GM18858 (cell line): ENCODE measurements at regions not wholly inside any gene's neighbourhood (a gene's known extent, or its start where the extent isn't known, plus 50 kb on each side); places are given as distances from the start of the nearest gene placed in this dataset.
"Not testable (repeated sequence)": the region's sequence is repeated elsewhere in the genome, so short reads cannot be mapped to it uniquely, and the experiment has no call there.

Experiments used
- ATAC-seq: cut with Tn5 transposase; IDR thresholded peaks from one replicate; pipeline ENCODE4 v1.9.1; 2021; ENCODE audit not compliant: unreplicated experiment

DNA sequence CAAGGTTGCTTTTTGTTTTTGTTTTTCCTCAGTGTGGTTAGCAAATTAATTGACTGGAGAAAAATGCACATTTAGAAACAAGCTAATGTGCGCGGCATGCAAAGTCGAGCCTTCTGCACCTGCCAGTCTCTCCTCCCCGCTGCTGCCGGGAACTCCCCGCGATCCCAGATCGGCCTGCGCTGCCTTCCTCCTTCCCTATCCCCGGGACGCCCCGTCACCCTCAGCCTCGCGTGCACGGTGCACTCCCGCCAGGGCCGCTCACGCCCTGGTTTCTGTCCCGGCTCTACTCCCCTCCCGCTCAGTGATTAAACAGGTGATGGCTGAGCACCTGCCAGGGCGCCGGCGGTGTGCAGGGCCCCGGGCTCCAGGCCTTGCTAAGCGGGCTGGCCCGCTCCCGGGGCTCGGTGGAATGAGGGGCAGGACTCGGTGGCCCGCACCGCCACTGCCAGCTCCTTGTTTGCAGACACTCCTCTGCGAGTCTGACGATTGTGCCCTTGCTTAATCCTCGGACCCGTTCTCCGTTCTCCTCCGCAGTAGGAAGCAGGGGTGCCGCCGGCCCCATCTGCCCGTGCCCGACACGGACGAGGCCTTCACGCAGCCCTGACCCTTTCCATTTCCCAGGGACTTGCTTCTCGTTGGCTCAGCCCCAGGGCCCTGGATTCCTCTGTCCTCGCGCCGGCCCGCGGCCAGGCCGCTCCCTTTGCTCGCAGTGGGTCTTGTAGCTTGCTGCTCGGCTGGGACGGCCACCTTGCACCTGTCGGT lies 143.4 kb downstream of the TRIML1 start:
- no peak for ATAC-seq

GRCh38 chr4:188287169-188287894 lies 148.1 kb downstream of the TRIML1 start:
- ATAC-seq, result no peak

DNA sequence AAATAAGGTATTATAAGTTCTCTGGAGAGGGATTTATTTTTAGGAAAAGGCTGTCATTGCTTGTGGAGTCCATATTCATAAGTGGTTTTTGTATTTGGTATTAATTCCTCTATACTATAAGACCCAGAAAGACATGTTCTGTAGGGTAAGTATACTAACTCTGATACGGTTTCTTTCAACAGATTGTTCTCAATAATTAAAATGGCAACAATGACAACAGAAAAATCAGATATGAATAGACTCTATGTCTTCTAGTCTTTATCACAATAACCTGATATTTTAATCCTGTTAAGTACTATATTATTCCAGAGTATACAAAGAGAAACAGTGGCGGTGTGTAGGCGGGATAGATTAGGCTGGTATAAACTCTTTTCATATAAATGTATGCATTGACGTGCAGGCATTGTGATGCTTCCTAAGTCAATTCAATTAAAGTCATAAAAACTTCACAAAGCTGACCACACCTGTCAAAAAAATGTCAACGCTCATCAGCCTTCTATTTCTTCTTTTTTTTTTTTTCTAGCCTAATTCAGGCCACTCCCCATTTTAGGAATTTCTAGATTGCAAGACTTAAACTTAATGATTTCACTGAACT lies 150.4 kb downstream of the TRIML1 start:
- no peak for ATAC-seq

DNA sequence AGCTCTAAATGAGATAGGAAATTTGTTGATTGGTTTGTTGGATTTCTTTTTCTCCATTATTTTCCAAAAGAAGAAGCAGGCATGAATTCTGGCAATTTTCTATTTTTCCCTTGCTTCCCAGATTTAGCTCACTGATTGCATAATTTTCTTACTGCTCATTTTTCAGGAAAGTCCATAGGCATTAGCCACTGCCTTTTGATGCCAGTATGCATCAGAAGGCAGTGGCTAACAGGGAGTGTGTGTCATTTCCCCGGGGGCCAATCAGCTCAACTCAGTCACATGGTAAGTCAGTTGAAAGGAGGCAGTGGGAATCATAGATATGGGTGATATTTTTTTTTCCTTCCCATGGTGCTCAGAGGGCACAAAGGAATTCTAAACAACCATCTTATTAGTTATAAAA lies 156.7 kb downstream of the TRIML1 start:
- ATAC-seq, result no peak

- no peak for ATAC-seq
These were observed 157.1 kb downstream of the TRIML1 start for GRCh38 chr4:188296331-188296730.

GRCh38 chr4:188297873-188298272 lies 158.6 kb downstream of the TRIML1 start:
- ATAC-seq, result no peak

- no peak for ATAC-seq
These were observed 159.9 kb downstream of the TRIML1 start for GRCh38 chr4:188299161-188299560.

DNA sequence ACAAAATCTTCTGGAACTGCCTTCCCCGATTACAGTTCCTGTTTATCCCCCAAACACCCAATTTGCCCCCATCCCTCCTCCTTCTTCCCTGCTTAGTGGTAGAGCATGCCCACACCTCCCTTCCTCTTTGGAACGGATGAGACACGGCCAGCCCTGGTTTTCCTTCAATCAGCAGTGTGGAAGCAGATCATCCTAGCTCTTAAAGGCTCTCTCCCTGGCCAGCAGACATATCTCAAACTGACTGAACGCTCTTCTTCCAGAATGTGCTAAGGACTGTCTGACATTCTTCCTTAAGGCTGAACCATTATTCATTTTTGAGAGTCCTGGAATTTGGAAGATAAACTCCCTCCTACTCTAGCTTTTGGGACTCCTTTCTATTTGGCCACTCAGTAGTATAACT lies 161.1 kb downstream of the TRIML1 start:
- no peak for ATAC-seq

- no peak for ATAC-seq
These were observed 166.4 kb downstream of the TRIML1 start for GRCh38 chr4:188305690-188306089.

DNA sequence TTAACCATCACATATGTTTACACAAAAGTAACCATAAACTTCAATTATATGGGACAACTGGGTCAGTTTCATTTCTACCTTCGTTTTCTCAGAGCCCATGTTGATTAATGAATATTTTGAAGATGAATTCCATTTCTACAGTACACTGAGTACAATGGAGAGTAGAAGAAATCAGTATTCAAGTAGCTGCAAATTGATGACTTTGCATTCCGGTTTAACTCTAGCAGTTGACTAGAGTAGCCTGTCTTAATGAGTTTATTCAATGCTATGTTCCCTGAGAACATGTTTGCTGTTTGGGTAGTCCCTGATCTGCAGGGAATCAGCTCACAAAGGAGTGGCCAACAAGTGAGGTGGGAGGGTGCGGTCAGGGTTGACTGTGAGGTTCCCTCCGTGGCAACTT lies 168.3 kb downstream of the TRIML1 start:
- ATAC-seq, result no peak

- no peak for ATAC-seq
These were observed 168.9 kb downstream of the TRIML1 start for GRCh38 chr4:188308142-188308541.

DNA sequence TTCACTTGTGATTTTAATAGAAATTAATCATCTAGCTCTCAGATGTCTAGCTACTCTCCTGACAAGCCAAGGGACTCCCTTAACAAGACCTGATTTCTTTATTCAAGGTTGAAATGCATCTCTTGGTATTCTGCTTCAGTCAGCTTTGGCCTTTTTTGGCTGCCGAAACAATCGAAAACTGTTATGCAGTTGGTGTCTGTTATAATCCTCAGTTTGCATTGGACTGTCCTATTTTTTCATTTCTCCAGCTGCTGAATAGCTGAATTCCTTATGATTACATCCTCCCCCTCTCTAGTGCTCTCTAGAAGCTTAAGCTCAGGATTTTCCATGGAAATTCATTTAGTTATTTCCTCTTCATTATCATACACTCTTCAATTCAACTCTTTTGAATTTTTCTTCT lies 177.2 kb downstream of the TRIML1 start:
- ATAC-seq, result no peak

GRCh38 chr4:188328966-188329365 lies 189.7 kb downstream of the TRIML1 start:
- no peak for ATAC-seq

DNA sequence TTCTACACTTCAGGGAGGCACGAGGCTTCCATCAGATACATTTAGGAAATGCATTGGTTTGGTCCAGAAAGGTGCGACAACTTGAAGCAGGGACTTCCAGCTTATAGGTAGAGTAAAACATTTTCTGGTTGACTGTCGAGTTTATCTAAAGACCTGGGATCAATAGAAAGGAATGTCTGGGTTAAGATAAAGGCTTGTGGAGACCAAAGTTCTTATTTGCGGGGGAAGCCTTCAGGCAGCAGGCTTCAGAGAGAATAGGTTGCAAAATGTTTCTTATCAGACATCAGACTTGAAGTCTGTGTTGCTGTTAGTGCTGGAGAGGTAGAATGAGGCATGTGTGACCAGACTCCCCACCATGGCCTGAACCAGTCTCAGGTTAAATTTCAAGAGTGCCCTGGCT lies 190.3 kb downstream of the TRIML1 start:
- ATAC-seq, result no peak

GRCh38 chr4:188332265-188332664 lies 193.0 kb downstream of the TRIML1 start:
- ATAC-seq, result no peak

DNA sequence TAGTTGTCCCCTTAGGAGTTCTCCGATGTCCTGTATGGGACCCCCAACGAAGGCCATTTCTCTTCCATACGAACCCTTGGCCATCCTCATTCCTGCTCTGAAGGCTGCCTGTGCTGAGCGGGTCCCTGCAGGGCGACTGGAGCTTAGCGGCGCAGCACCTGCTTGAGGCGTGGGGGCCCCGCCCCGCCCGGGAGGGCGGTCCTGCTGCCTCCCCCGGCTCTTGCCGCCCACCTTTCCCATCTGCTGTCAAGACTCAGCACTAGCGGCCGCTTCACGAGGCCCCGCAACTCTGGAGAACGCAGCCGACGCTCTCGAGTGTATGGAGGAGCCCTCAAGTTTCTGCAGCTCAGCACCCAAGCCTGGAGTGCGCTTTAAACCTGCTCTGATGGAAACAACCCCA lies 197.7 kb downstream of the TRIML1 start:
- no peak for ATAC-seq

GRCh38 chr4:188341428-188341827 lies 202.2 kb downstream of the TRIML1 start:
- no peak for ATAC-seq

DNA sequence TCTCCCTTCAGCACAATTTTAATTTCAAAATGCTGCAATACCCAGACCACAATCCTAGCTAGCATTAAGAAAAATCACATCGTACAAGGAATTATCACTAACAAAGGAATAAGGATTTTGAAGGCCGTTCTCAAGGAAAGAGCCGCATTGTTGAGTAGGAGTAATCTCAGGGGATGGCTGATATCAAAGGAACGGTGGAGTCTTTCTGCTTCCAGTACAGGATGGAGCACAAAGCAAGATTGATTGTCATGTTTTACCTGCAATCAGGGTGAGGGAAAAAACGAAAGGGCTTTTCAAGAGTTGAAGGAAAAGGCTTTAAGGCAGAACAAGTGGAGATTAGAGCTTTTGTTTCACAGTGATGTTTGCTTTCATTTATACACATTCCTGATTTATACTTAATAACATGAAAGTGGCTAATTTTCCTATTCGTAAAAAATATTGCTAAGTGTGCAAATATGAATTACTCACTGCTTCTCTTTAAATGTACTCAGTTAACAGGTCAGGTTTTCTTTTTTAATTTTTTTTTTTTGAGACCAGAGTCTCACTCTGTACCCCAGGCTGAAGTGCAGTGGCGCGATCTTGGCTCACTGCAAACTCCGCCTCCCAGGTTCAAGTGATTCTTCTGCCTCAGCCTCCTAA lies 207.0 kb downstream of the TRIML1 start:
- ATAC-seq, result no peak

DNA sequence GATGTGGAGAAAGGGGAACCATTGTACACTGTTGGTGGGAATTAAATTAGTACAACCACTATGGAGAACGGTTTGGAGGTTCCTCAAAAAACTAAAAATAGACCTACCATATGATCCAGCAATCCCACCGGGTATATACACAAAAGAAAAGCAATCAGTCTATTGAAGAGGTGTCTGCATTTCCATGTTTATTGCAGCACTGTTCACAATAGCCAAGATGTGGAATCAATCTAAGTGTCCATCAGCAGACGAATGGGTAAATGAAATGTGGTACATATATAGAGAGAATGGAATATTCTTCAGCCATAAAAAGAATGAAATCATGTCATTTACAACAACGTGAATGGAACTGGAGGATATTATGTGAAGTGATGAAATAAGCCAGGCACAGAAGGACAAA lies 208.1 kb downstream of the TRIML1 start:
- no peak for ATAC-seq

DNA sequence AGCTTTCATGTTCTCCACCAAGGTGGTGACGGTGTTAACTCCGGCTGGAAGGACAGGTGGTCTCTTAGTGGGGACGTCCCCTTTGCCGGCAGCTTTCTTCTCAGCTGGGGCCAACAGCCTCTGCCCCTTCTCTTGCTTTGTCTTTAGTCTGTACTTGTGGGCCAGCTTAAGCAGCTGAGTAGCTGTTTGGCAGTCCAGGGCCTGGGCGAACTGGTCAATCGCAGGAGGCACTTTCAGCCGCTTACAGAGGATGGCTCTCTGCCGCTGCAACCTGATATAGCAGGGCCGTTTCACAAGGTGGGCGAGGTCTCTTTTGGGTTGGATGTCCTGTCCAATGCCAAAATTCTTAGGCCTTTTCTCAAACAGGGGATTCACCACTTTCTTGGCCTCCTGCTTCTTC lies 210.3 kb downstream of the TRIML1 start:
- ATAC-seq, result not testable (repeated sequence)

DNA sequence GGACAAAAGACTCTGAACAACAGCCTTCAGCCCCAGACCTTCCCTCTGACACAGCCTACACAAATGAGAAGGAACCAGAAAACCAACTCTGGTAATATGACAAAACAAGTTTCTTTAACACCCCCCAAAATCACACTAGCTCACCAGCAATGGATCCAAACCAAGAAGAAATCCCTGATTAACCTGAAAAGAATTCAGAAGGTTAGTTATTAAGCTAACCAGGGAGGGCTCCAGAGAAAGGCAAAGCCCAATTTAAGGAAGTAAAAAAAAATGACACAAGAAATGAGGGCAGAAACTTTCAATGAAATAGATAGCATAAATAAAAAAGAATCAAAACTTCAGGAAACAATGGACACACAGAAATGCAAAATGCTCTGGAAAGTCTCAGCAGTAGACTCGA lies 224.0 kb downstream of the TRIML1 start:
- no peak for ATAC-seq

DNA sequence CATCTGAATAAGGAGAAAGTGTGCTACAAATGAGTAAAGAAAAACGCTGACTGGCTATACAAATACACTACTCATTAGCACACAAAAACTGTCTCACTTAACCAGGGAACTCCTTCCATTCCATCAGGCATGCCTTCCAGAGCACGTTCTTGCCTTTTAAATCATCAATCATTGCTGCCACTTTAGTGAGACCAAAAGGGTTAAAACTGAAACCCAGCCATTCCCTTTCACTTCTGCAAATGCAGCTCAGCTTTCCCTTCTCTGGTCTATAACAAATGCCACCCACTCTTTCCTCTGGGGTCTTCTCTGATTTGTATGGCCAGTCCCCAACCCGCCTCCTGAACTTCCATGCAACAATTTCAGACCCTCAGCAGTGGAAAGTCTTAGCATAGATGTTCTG lies 231.5 kb downstream of the TRIML1 start:
- ATAC-seq, result no peak
